ENCODE measurements at regions not wholly inside any gene's neighbourhood (a gene's known extent, or its start where the extent isn't known, plus 50 kb on each side); places are given as distances from the start of the nearest gene placed in this dataset.

- TF ChIP-seq CTCF (IDR thresholded peaks at IDR 0.05) (no peak), POLR2A (IDR thresholded peaks at IDR 0.05; ENCODE audit: low read depth) (no peak)
These were observed 231.6 kb downstream of the ZIC1 start for GRCh38 chr3:147640781-147641180.
